B cell (primary cell): ENCODE measurements at regions not wholly inside any gene's neighbourhood (a gene's known extent, or its start where the extent isn't known, plus 50 kb on each side); places are given as distances from the start of the nearest gene placed in this dataset.

Experiments used
- ATAC-seq: fragments of 200-7000 bp; cut with Tn5 transposase; one replicate; pipeline ENCODE4 v1.10.0; 2021; ENCODE audit warnings: low read depth, mild to moderate bottlenecking, moderate number of reproducible peaks, moderate library complexity
- CTCF ChIA-PET: fragments of 350-600 bp; sonication (Branson Sonifier 250); formaldehyde crosslinking; loops from one replicate; lab custom pipeline; 2021; ENCODE audit warnings: antibody characterized with exemption, inconsistent platforms; lab: Charles Lee
- POLR2A ChIA-PET: fragments of 350-600 bp; sonication (Branson Sonifier 250); formaldehyde crosslinking; loops from one replicate; lab custom pipeline; 2021; ENCODE audit warnings: antibody characterized with exemption; lab: Charles Lee
- DNase-seq: peaks from one replicate; pipeline ENCODE4 v3.0.0; 2013
- H2AFZ ChIP-seq: 2 replicates; pipeline ENCODE4 v1.6.1; 2012; ENCODE audit warnings: mild to moderate bottlenecking, low read depth, low read length; ENCODE audit not compliant: insufficient read depth, poor library complexity, severe bottlenecking
- H3K27ac ChIP-seq, 2 donors: 1 replicate in 1 of 2; 2 replicates in 1 of 2; pipeline ENCODE4 v1.5.1; 2012 to 2013; ENCODE audit warnings: low read length in 2 of 2, mild to moderate bottlenecking in 2 of 2, moderate library complexity in 1 of 2
- H3K27me3 ChIP-seq, 4 experiments: fragments of 200-600 bp in 1 of 4; sonication (generic) in 1 of 4; replicated peaks in 1 of 4; 1 replicate in 2 of 4; 2 replicates in 2 of 4; pipeline versions ENCODE4 v1.6.1 to v1.7.0; 2013 to 2016; ENCODE audit warnings: low read length in 3 of 4, mild to moderate bottlenecking in 2 of 4, mixed read lengths in 1 of 4, moderate library complexity in 1 of 4; ENCODE audit not compliant: insufficient read depth in 4 of 4, control insufficient read depth in 3 of 4; ENCODE audit errors: control extremely low read depth in 1 of 4
- H3K36me3 ChIP-seq, 2 experiments: replicated peaks in 1 of 2; 1 replicate in 1 of 2; 2 replicates in 1 of 2; pipeline versions ENCODE4 v1.6.1 to v1.7.1; 2013; ENCODE audit warnings: low read length in 1 of 2; ENCODE audit not compliant: insufficient read depth in 2 of 2, control insufficient read depth in 1 of 2; ENCODE audit errors: control extremely low read depth in 1 of 2, extremely low read depth in 1 of 2
- H3K4me1 ChIP-seq, 2 donors: fragments of 200-600 bp in 1 of 2; sonication (generic) in 1 of 2; 1 replicate in 1 of 2; 2 replicates in 1 of 2; pipeline versions ENCODE4 v1.5.1 to v1.6.1; 2013 to 2017; ENCODE audit warnings: low read length in 2 of 2; ENCODE audit not compliant: control insufficient read depth in 2 of 2, insufficient read depth in 2 of 2
- H3K4me2 ChIP-seq: replicated peaks from 2 replicates; pipeline ENCODE3; 2012; ENCODE audit warnings: mild to moderate bottlenecking, low read depth, low read length; ENCODE audit not compliant: poor library complexity, severe bottlenecking
- H3K4me3 ChIP-seq, 5 experiments: fragments of 200-600 bp in 1 of 5; sonication (generic) in 1 of 5; 1 replicate in 3 of 5; 2 replicates in 2 of 5; pipeline versions ENCODE4 v1.5.1 to v1.7.0; 2011 to 2016; ENCODE audit warnings: low read length in 4 of 5, mild to moderate bottlenecking in 4 of 5, low read depth in 2 of 5, control low read depth in 1 of 5, moderate library complexity in 1 of 5; ENCODE audit not compliant: insufficient read depth in 1 of 5; ENCODE audit errors: control extremely low read depth in 1 of 5, extremely low read depth in 1 of 5
- H3K79me2 ChIP-seq: fragments of 200-600 bp; sonication (generic); one replicate; pipeline ENCODE4 v1.6.0; 2016; ENCODE audit warnings: low read length; ENCODE audit not compliant: control insufficient read depth, insufficient read depth
- H3K9ac ChIP-seq: fragments of 200-600 bp; sonication (generic); 2 replicates; pipeline ENCODE4 v1.6.1; 2017; ENCODE audit warnings: mild to moderate bottlenecking, low read length, moderate library complexity
- H3K9me3 ChIP-seq, 3 donors: one replicate each; pipeline versions ENCODE4 v1.6.1 to v1.7.1; 2013; ENCODE audit warnings: low read length in 2 of 3; ENCODE audit not compliant: control insufficient read depth in 2 of 3, insufficient read depth in 1 of 3; ENCODE audit errors: control extremely low read depth in 1 of 3
- H4K20me1 ChIP-seq: 2 replicates; pipeline ENCODE4 v1.6.0; 2012; ENCODE audit warnings: mild to moderate bottlenecking, low read length; ENCODE audit not compliant: insufficient read depth, control insufficient read depth, poor library complexity, severe bottlenecking
- H3K27ac Mint-ChIP-seq: one replicate; pipeline ENCODE4 v1.8.0; 2021; ENCODE audit warnings: mixed read lengths
- H3K27me3 Mint-ChIP-seq: one replicate; pipeline ENCODE4 v1.8.0; 2021; ENCODE audit warnings: mixed read lengths
- H3K4me1 Mint-ChIP-seq: one replicate; pipeline ENCODE4 v1.8.0; 2021; ENCODE audit warnings: mixed read lengths
- H3K4me3 Mint-ChIP-seq: one replicate; pipeline ENCODE4 v1.8.0; 2021; ENCODE audit warnings: mixed read lengths
- H3K9me3 Mint-ChIP-seq: one replicate; pipeline ENCODE4 v1.8.0; 2022; ENCODE audit warnings: mixed read lengths; ENCODE audit not compliant: insufficient read depth
- CTCF ChIP-seq: fragments of 200-600 bp; IDR thresholded peaks from one replicate; pipeline ENCODE4 v1.8.0; 2022; ENCODE audit warnings: antibody characterized with exemption, mild to moderate bottlenecking
- EZH2 ChIP-seq: IDR thresholded peaks from 2 replicates; pipeline ENCODE4 v1.6.1; 2012; ENCODE audit warnings: borderline replicate concordance, low read depth, mild to moderate bottlenecking, moderate library complexity, low read length; ENCODE audit not compliant: insufficient read depth, poor library complexity, severe bottlenecking
- WGBS: methylation state at CpG from one replicate; pipeline ENCODE4 v1.1.5; 2013; ENCODE audit warnings: missing lambda C conversion rate; ENCODE audit not compliant: insufficient coverage; 5-methylcytosine and 5-hydroxymethylcytosine counted together
- intact Hi-C: fragments of 100-400 bp; cut with micrococcal nuclease; formaldehyde crosslinking; loops from one replicate; pipeline ENCODE4 v1.10.0; 2022

- ChIA-PET CTCF (no interaction called here), POLR2A (no interaction called here)
- Mint-ChIP-seq H3K27ac (no peak overlapping the region), H3K9me3 (no peaks in the 10 kb centered on the region), H3K4me1 (peaks cover 10% of the 10 kb centered on the region), H3K4me3 (no peak overlapping the region), H3K27me3 (no peaks in the 10 kb centered on the region)
- intact Hi-C loops = no loop called here
- ATAC-seq (no peak), DNase-seq (no peak)
- 90% methylated on average over 13 of the region's 17 CpGs for WGBS
- Histone ChIP-seq H3K9me3 (no peaks in the 10 kb centered on the region), H3K27ac (no peak overlapping the region), H3K4me2 (no peak overlapping the region), H3K27me3 (no peaks in the 10 kb centered on the region), H3K36me3 (peaks cover 0 to 8% of the 10 kb centered on the region in 2 experiments), H3K9ac (no peak overlapping the region), H3K79me2 (peaks cover 32% of the 10 kb centered on the region), H4K20me1 (peaks cover 41% of the 10 kb centered on the region), H3K4me3 (no peak overlapping the region), H3K4me1 (no peaks in the 10 kb centered on the region), H2AFZ (no peak overlapping the region)
- TF ChIP-seq EZH2 = no peak
- TF ChIP-seq CTCF = no peak
Measured at GRCh38 chr12:124434951-124435805, 132.2 kb downstream of the NCOR2 start.

- Histone ChIP-seq H3K4me2 (no peak overlapping the region), H3K9ac (no peak overlapping the region), H3K4me1 (no peaks in the 10 kb centered on the region), H4K20me1 (peaks cover 33% of the 10 kb centered on the region), H2AFZ (no peak overlapping the region), H3K9me3 (no peaks in the 10 kb centered on the region), H3K4me3 (no peak overlapping the region), H3K27ac (no peak overlapping the region), H3K36me3 (peaks cover 0 to 15% of the 10 kb centered on the region in 2 experiments), H3K27me3 (no peaks in the 10 kb centered on the region), H3K79me2 (peaks cover 28% of the 10 kb centered on the region)
- CTCF ChIA-PET = no interaction called here
- no peak for DNase-seq
- H3K9me3 Mint-ChIP-seq = no peaks in the 10 kb centered on the region
- H3K27me3 Mint-ChIP-seq = no peaks in the 10 kb centered on the region
- H3K4me1 Mint-ChIP-seq = peaks cover 10% of the 10 kb centered on the region
- intact Hi-C loops = no loop called here
- no peak overlapping the region for H3K4me3 Mint-ChIP-seq
- TF ChIP-seq EZH2 (no peak), CTCF (no peak)
- 94% methylated on average over 5 of the region's 10 CpGs for WGBS
- POLR2A ChIA-PET = no interaction called here
- ATAC-seq = no peak
- H3K27ac Mint-ChIP-seq = no peak overlapping the region
Measured at GRCh38 chr12:124434354-124434753, 133.1 kb downstream of the NCOR2 start.
